ENCODE measurements at regions not wholly inside any gene's neighbourhood (a gene's known extent, or its start where the extent isn't known, plus 50 kb on each side); places are given as distances from the start of the nearest gene placed in this dataset.

DNA sequence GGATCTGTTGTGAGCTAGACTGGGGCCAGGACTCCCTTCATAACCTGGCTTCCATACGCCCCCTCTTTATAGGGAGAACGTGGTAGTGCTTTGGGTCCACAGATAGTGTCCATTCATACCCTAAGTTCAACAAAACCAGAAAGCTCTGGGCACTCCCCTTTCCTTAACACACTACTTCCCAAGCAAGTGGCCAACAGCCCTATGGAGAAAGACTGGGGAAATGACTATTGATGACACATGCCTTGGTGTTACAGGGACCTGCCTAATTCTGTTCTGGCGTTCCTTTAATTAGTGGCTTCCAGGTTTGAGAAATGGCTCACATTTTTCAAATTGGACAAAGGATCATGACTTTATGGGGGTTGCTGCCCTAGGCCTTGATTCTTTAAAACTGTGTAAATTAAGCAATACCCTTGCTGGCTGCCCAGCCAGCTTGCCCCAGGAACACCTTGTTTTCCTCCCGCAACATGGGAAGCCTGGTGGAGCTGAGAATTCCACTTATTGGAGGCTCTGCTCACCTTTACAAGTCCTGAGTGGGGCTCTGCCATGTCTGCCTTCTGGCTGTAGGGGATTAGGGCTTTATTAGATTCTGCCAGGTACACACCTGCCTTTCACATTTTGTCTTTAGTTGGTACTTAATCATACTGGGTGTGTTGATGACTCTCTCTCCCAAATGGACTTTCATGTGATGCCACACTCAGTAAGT, 61.1 kb downstream of the RGS12 start:
- Histone ChIP-seq H3K4me1 (ENCODE audit: control insufficient read depth in 1 of 2, insufficient read depth in 2 of 2, low read depth in 1 of 2, low read length in 1 of 2) (no peaks in the 10 kb centered on the region), H3K4me3 (ENCODE audit: low read depth in 2 of 2, low read length in 1 of 2) (no peak overlapping the region), H3K36me3 (replicated peaks in 1 of 2; ENCODE audit: control insufficient read depth in 1 of 2, insufficient read depth in 2 of 2, low read length in 1 of 2) (peaks cover 0 to 19% of the 10 kb centered on the region in 2 experiments), H2AFZ (ENCODE audit: low read depth) (no peak overlapping the region), H3K79me2 (ENCODE audit: insufficient read depth) (peaks cover 19% of the 10 kb centered on the region; the same call in 1 of the 2 replicates), H3K9me3 (no peaks in the 10 kb centered on the region), H3K27ac (ENCODE audit: low read depth in 2 of 2, low read length in 1 of 2) (no peak overlapping the region), H4K20me1 (ENCODE audit: insufficient read depth) (peaks cover 11% of the 10 kb centered on the region; the same call in 1 of the 2 replicates), H3K4me2 (no peak overlapping the region), H3F3A (replicated peaks; ENCODE audit: insufficient read depth) (peaks cover 16% of the 10 kb centered on the region), H3K9ac (no peak overlapping the region), H3K27me3 (ENCODE audit: insufficient read depth) (no peaks in the 10 kb centered on the region), H3K9me2 (no peaks in the 10 kb centered on the region)
- ChIA-PET POLR2A (no interaction called here), CTCF (interaction anchor here (1.2 to 4.8 kb wide), 6 partner anchors 9 to 127 kb away, joined by 3 to 31 read pairs (median 6); no protein-coding TSS in a partner anchor)
- 90% methylated on average over 4 of the region's 4 CpGs for WGBS (ENCODE audit: low lambda C conversion rate)
- no peak for TF ChIP-seq EP300 (IDR thresholded peaks at IDR 0.05; ENCODE audit: borderline replicate concordance in 1 of 2, low read depth in 1 of 2, low read length in 1 of 2)
- no peak for TF ChIP-seq MEF2A (IDR thresholded peaks at IDR 0.05; ENCODE audit: borderline replicate concordance, low read depth)
- no peak for TF ChIP-seq CHD2 (IDR thresholded peaks at IDR 0.05; ENCODE audit: low read length, partially characterized antibody)
- no peak for TF ChIP-seq SMC3 (IDR thresholded peaks at IDR 0.05; ENCODE audit: low read depth, low read length)
- TF ChIP-seq, protein P1, sequence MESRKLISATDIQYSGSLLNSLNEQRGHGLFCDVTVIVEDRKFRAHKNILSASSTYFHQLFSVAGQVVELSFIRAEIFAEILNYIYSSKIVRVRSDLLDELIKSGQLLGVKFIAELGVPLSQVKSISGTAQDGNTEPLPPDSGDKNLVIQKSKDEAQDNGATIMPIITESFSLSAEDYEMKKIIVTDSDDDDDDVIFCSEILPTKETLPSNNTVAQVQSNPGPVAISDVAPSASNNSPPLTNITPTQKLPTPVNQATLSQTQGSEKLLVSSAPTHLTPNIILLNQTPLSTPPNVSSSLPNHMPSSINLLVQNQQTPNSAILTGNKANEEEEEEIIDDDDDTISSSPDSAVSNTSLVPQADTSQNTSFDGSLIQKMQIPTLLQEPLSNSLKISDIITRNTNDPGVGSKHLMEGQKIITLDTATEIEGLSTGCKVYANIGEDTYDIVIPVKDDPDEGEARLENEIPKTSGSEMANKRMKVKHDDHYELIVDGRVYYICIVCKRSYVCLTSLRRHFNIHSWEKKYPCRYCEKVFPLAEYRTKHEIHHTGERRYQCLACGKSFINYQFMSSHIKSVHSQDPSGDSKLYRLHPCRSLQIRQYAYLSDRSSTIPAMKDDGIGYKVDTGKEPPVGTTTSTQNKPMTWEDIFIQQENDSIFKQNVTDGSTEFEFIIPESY (IDR thresholded peaks at IDR 0.05; ENCODE audit: borderline replicate concordance, low read depth) = no peak
- no peak for TF ChIP-seq NFIC (IDR thresholded peaks at IDR 0.05; ENCODE audit: borderline replicate concordance)
- no peak for TF ChIP-seq FOXJ3 (CRISPR knock-in tag; IDR thresholded peaks at IDR 0.05)
- TF ChIP-seq POLR2AphosphoS5 (IDR thresholded peaks at IDR 0.05; ENCODE audit: low read depth, low read length) = no peak
- TF ChIP-seq RCOR1 (IDR thresholded peaks at IDR 0.05; ENCODE audit: low read length) = no peak
- no peak for TF ChIP-seq RAD21 (IDR thresholded peaks at IDR 0.05; ENCODE audit: low read length)
- TF ChIP-seq, protein P2, sequence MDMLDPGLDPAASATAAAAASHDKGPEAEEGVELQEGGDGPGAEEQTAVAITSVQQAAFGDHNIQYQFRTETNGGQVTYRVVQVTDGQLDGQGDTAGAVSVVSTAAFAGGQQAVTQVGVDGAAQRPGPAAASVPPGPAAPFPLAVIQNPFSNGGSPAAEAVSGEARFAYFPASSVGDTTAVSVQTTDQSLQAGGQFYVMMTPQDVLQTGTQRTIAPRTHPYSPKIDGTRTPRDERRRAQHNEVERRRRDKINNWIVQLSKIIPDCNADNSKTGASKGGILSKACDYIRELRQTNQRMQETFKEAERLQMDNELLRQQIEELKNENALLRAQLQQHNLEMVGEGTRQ (IDR thresholded peaks at IDR 0.05; ENCODE audit: borderline replicate concordance, low read depth, low read length) = no peak
- no peak for TF ChIP-seq TCF12 (IDR thresholded peaks at IDR 0.05)
- TF ChIP-seq, protein P3, sequence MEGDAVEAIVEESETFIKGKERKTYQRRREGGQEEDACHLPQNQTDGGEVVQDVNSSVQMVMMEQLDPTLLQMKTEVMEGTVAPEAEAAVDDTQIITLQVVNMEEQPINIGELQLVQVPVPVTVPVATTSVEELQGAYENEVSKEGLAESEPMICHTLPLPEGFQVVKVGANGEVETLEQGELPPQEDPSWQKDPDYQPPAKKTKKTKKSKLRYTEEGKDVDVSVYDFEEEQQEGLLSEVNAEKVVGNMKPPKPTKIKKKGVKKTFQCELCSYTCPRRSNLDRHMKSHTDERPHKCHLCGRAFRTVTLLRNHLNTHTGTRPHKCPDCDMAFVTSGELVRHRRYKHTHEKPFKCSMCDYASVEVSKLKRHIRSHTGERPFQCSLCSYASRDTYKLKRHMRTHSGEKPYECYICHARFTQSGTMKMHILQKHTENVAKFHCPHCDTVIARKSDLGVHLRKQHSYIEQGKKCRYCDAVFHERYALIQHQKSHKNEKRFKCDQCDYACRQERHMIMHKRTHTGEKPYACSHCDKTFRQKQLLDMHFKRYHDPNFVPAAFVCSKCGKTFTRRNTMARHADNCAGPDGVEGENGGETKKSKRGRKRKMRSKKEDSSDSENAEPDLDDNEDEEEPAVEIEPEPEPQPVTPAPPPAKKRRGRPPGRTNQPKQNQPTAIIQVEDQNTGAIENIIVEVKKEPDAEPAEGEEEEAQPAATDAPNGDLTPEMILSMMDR (IDR thresholded peaks at IDR 0.05) = no peak
- TF ChIP-seq GATA2 (CRISPR knock-in tag; IDR thresholded peaks at IDR 0.05) = no peak
- no peak for TF ChIP-seq SIN3A (IDR thresholded peaks at IDR 0.05; ENCODE audit: borderline replicate concordance, low read depth, low read length)
- TF ChIP-seq, protein P4, sequence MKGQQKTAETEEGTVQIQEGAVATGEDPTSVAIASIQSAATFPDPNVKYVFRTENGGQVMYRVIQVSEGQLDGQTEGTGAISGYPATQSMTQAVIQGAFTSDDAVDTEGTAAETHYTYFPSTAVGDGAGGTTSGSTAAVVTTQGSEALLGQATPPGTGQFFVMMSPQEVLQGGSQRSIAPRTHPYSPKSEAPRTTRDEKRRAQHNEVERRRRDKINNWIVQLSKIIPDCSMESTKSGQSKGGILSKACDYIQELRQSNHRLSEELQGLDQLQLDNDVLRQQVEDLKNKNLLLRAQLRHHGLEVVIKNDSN (IDR thresholded peaks at IDR 0.05; ENCODE audit: borderline replicate concordance, low read depth) = no peak
- no peak for TF ChIP-seq FOXM1 (IDR thresholded peaks at IDR 0.05; ENCODE audit: low read depth)
- no peak for TF ChIP-seq RXRA (IDR thresholded peaks at IDR 0.05; ENCODE audit: borderline replicate concordance, low read depth)
- no peak for TF ChIP-seq TEAD4 (IDR thresholded peaks at IDR 0.05; ENCODE audit: borderline replicate concordance, insufficient read depth)
- DNase-seq = no peak

Measured in SK-N-SH (cell line).